MCF 10A (cell line): ENCODE measurements at regions not wholly inside any gene's neighbourhood (a gene's known extent, or its start where the extent isn't known, plus 50 kb on each side); places are given as distances from the start of the nearest gene placed in this dataset.
"Not testable (repeated sequence)": the region's sequence is repeated elsewhere in the genome, so short reads cannot be mapped to it uniquely, and the experiment has no call there.

ENCODE experiments used
- BruUV-seq: library from RNA; stranded (reverse); fragments of 400-500 nt; replicated peaks from 2 replicates; lab custom pipeline; 2021; lab: Mats Ljungman, UMichigan
- CTCF ChIA-PET: fragments of 300-600 bp; sonication (Branson Sonifier 250); formaldehyde crosslinking; extraction: SDS; loops from one replicate; lab custom pipeline; 2021; ENCODE audit warnings: antibody characterized with exemption, inconsistent platforms; lab: Yijun Ruan, JAX
- POLR2A ChIA-PET: fragments of 300-600, 350-650 bp; sonication (Branson Sonifier 250); formaldehyde crosslinking; extraction: SDS; loops from one replicate; lab custom pipeline; 2020; ENCODE audit warnings: antibody characterized with exemption, inconsistent platforms; lab: Yijun Ruan, JAX
- DNase-seq: peaks from one replicate; pipeline ENCODE4 v3.0.0-alpha.2; 2018; ENCODE audit not compliant: unreplicated experiment
- H3K27ac Mint-ChIP-seq: one replicate; pipeline ENCODE4 v1.8.0; 2022; ENCODE audit warnings: mild to moderate bottlenecking, low read depth, mixed read lengths; ENCODE audit not compliant: unreplicated experiment
- H3K27me3 Mint-ChIP-seq: one replicate; pipeline ENCODE4 v1.8.0; 2022; ENCODE audit warnings: mixed read lengths; ENCODE audit not compliant: insufficient read depth, unreplicated experiment
- H3K36me3 Mint-ChIP-seq: one replicate; pipeline ENCODE4 v1.8.0; 2022; ENCODE audit warnings: mild to moderate bottlenecking, moderate library complexity, mixed read lengths; ENCODE audit not compliant: insufficient read depth, unreplicated experiment
- H3K4me1 Mint-ChIP-seq: one replicate; pipeline ENCODE4 v1.8.0; 2022; ENCODE audit warnings: mixed read lengths; ENCODE audit not compliant: insufficient read depth, unreplicated experiment
- H3K4me3 Mint-ChIP-seq: one replicate; pipeline ENCODE4 v1.8.0; 2022; ENCODE audit warnings: mild to moderate bottlenecking, moderate library complexity, mixed read lengths; ENCODE audit not compliant: unreplicated experiment
- H3K9me3 Mint-ChIP-seq: one replicate; pipeline ENCODE4 v1.8.0; 2022; ENCODE audit warnings: mixed read lengths; ENCODE audit not compliant: unreplicated experiment
- intact Hi-C: fragments of 100-400 bp; cut with micrococcal nuclease; formaldehyde crosslinking; loops from 2 replicates; pipeline ENCODE4 v1.14.1; 2022
- TF ChIP-seq, protein P1 (sequence below): fragments of 200-600 bp; IDR thresholded peaks from one replicate; pipeline ENCODE4 v1.8.0; 2022; ENCODE audit warnings: antibody characterized with exemption, mild to moderate bottlenecking; ENCODE audit not compliant: unreplicated experiment

DNA sequence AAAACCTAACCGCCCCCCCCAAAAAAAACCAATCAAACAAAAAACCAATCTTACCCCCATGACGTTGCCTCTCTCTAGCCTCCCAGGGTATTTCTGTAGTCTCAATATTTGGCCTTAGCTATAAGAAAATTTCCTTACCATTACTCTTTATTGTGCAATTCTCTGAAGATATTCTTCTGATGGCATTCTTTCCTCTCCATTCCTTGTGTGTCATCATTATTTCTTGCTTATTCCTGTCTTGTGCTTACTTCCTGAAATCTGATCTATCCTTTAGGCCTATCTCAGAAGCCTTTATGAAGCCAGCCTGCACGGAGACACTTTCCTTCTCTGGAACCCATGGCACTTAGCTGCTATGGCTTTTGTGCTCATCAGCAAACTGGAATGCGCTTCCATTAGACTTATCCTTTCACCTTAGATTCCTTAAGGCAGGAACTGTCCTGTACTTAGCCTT lies 65.9 kb upstream of the DDR1 start:
- Mint-ChIP-seq H3K27me3 (no peaks in the 10 kb centered on the region), H3K27ac (peak overlapping the region; percentile 92), H3K36me3 (no peaks in the 10 kb centered on the region), H3K4me1 (peaks cover 56% of the 10 kb centered on the region), H3K9me3 (no peaks in the 10 kb centered on the region), H3K4me3 (no peak overlapping the region)
- TF ChIP-seq, protein P1, sequence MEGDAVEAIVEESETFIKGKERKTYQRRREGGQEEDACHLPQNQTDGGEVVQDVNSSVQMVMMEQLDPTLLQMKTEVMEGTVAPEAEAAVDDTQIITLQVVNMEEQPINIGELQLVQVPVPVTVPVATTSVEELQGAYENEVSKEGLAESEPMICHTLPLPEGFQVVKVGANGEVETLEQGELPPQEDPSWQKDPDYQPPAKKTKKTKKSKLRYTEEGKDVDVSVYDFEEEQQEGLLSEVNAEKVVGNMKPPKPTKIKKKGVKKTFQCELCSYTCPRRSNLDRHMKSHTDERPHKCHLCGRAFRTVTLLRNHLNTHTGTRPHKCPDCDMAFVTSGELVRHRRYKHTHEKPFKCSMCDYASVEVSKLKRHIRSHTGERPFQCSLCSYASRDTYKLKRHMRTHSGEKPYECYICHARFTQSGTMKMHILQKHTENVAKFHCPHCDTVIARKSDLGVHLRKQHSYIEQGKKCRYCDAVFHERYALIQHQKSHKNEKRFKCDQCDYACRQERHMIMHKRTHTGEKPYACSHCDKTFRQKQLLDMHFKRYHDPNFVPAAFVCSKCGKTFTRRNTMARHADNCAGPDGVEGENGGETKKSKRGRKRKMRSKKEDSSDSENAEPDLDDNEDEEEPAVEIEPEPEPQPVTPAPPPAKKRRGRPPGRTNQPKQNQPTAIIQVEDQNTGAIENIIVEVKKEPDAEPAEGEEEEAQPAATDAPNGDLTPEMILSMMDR = no peak
- CTCF ChIA-PET = interaction anchor here (0.6 to 5.6 kb wide), 11 partner anchors 23 to 252 kb away, joined by 3 to 79 read pairs (median 26); partner anchors contain the start of genes DDR1 and IER3
- no TSS peak for BruUV-seq
- intact Hi-C loops = loop anchor here (1.0 kb wide), 1 partner anchor 37 kb away; no protein-coding TSS in a partner anchor
- POLR2A ChIA-PET = interaction anchor here (0.6 to 5.8 kb wide), 21 partner anchors 9 to 1009 kb away, joined by 3 to 159 read pairs (median 5); partner anchors contain the start of genes DDR1, FLOT1, IER3 and MDC1
- DNase-seq = peak; percentile 89

DNA sequence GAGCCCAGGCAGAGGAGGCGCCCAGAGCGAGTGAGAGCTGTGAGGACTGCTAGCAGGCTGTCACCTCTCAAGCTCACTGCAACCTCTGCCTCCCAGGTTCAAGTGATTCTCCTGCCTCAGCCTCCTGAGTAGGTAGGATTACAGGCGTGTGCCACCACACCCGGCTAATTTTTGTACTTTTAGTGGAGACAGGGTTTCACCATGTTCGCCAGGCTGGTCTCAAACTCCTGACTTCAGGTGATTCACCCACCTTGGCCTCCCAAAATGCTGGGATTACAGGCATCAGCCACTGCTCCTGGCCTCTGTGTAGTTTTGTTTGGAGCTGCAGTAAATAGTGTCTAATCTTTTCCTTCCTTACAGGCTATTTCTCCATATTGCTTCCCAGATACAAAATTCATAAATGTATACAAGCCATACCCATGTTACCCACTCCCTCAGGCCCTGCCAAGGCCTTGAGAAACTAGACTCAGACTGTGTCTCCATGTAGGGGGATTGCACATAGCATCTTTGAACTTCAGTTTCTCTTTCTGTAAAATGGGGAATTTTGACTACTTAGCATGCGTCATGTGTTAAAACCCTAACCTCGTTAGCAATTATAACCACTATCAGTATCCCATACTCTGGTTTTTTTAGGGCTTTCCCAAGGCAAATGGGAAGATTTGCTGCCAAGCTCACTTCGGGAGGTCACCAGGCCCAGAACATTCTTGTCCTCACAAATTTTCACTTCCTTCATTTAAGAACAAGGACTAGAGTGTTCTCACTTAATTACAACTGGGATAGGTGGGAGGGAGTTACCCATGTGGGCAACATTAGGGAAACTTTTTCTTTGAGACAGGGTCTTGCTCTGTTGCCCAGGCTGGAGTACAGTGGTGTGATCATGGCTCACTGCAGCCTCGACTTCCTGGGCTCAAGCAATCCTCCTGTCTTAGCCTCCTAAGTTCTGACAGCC lies 67.3 kb upstream of the DDR1 start:
- Mint-ChIP-seq H3K4me1 (peaks cover 50% of the 10 kb centered on the region), H3K27ac (peak overlapping the region; percentile 92), H3K9me3 (no peaks in the 10 kb centered on the region), H3K4me3 (no peak overlapping the region), H3K27me3 (no peaks in the 10 kb centered on the region), H3K36me3 (no peaks in the 10 kb centered on the region)
- DNase-seq = no peak
- CTCF ChIA-PET = no interaction called here
- POLR2A ChIA-PET = interaction anchor here (0.7 to 5.8 kb wide), 10 partner anchors 10 to 134 kb away, joined by 3 to 159 read pairs (median 7); partner anchors contain the start of genes FLOT1 and IER3
- no TSS peak for BruUV-seq
- intact Hi-C loops = no loop called here
- TF ChIP-seq, protein P1 = no peak

DNA sequence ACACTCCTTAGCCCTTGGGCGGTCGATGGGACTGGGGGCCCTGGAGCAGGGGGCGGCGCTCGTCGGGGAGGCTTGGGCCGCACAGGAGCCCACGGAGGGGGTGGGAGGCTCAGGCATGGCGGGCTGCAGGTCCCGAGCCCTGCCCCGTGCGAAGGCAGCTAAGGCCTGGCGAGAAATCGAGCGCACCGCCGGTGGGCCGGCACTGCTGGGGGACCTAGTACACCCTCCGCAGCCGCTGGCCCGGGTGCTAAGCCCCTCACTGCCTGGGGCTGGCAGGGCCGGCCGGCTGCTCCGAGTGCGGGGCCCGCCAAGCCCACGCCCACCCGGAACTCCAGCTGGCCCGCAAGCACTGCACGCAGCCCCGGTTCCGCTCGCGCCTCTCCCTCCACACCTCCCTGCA lies 68.0 kb upstream of the DDR1 start:
- H3K9me3 Mint-ChIP-seq, intact Hi-C loops, H3K27me3 Mint-ChIP-seq, H3K27ac Mint-ChIP-seq, H3K36me3 Mint-ChIP-seq, BruUV-seq, DNase-seq, H3K4me3 Mint-ChIP-seq: not testable (repeated sequence)
- POLR2A ChIA-PET = interaction anchor here (1.2 to 2.4 kb wide), 3 partner anchors 47 to 133 kb away, joined by 3 to 13 read pairs (median 6); no protein-coding TSS in a partner anchor
- peaks cover 43% of the 10 kb centered on the region for H3K4me1 Mint-ChIP-seq
- CTCF ChIA-PET = interaction anchor here (0.6 to 1.6 kb wide), 4 partner anchors 11 to 85 kb away, joined by 3 to 5 read pairs (median 4); no protein-coding TSS in a partner anchor

DNA sequence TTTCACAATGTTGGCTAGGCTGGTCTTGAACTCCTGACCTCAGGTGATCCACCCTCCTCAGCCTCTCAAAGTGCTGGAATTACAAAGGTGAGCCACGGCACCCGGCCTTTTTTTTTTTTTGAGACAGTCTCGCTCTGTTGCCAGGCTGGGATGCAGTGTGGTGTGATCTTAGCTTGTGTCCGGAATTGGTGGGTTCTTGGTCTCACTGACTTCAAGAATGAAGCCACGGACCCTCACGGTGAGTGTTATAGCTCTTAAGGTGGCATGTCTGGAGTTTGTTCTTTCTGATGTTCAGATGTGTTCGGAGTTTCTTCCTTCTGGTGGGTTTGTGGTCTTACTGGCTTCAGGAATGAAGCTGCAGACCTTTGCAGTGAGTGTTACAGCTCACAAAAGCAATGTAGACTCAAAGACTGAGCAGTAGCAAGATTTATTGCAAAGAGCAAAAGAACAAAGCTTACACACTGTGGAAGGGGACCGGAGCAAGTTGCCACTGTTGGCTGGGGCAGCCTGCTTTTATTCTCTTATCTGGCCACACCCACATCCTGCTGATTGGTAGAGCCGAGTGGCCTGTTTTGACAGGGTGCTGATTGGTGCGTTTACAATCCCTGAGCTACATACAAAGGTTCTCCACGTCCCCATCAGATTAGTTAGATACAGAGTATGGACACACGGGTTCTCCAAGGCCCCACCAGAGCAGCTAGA lies 69.1 kb upstream of the DDR1 start:
- ChIA-PET POLR2A (interaction anchor here (0.6 to 2.4 kb wide), 10 partner anchors 19 to 200 kb away, joined by 3 to 13 read pairs (median 5); partner anchors contain the start of gene IER3), CTCF (interaction anchor here (0.7 to 1.6 kb wide), 7 partner anchors 12 to 184 kb away, joined by 3 to 5 read pairs (median 4); no protein-coding TSS in a partner anchor)
- H3K36me3 Mint-ChIP-seq, H3K9me3 Mint-ChIP-seq, DNase-seq, H3K27me3 Mint-ChIP-seq, intact Hi-C loops, H3K4me3 Mint-ChIP-seq: not testable (repeated sequence)
- BruUV-seq = TSS peak; percentile 78
- peak overlapping the region; percentile 92 for H3K27ac Mint-ChIP-seq
- H3K4me1 Mint-ChIP-seq = peaks cover 47% of the 10 kb centered on the region
